IgD-negative memory B cell (primary cell): ENCODE measurements at regions not wholly inside any gene's neighbourhood (a gene's known extent, or its start where the extent isn't known, plus 50 kb on each side); places are given as distances from the start of the nearest gene placed in this dataset.

Experiments used
- H3K27ac Mint-ChIP-seq, 3 donors: one replicate each; pipeline ENCODE4 v1.8.0; 2020 to 2022; ENCODE audit warnings: mild to moderate bottlenecking in 3 of 3, mixed read lengths in 3 of 3, moderate library complexity in 1 of 3
- H3K27me3 Mint-ChIP-seq: one replicate; pipeline ENCODE4 v1.8.0; 2021; ENCODE audit warnings: mixed read lengths
- H3K36me3 Mint-ChIP-seq: one replicate; pipeline ENCODE4 v1.8.0; 2020; ENCODE audit warnings: mild to moderate bottlenecking, mixed read lengths
- H3K4me1 Mint-ChIP-seq, 3 donors: one replicate each; pipeline ENCODE4 v1.8.0; 2020 to 2022; ENCODE audit warnings: mixed read lengths in 3 of 3, mild to moderate bottlenecking in 1 of 3
- H3K4me3 Mint-ChIP-seq, 4 donors: one replicate each; pipeline ENCODE4 v1.8.0; 2020 to 2022; ENCODE audit warnings: mild to moderate bottlenecking in 4 of 4, mixed read lengths in 4 of 4, moderate library complexity in 3 of 4
- H3K9me3 Mint-ChIP-seq, 3 donors: one replicate each; pipeline ENCODE4 v1.8.0; 2020 to 2021; ENCODE audit warnings: mixed read lengths in 3 of 3, mild to moderate bottlenecking in 1 of 3

GRCh38 chr7:42406358-42406757, 169.3 kb upstream of the GLI3 start:
- no peaks in the 10 kb centered on the region for H3K9me3 Mint-ChIP-seq
- no peak overlapping the region for H3K4me3 Mint-ChIP-seq
- no peaks in the 10 kb centered on the region for H3K4me1 Mint-ChIP-seq
- no peaks in the 10 kb centered on the region for H3K36me3 Mint-ChIP-seq
- H3K27me3 Mint-ChIP-seq, result no peaks in the 10 kb centered on the region
- no peak overlapping the region for H3K27ac Mint-ChIP-seq

GRCh38 chr7:42405782-42406181, 168.8 kb upstream of the GLI3 start:
- H3K9me3 Mint-ChIP-seq, result no peaks in the 10 kb centered on the region
- no peaks in the 10 kb centered on the region for H3K4me1 Mint-ChIP-seq
- H3K27me3 Mint-ChIP-seq, result no peaks in the 10 kb centered on the region
- no peak overlapping the region for H3K4me3 Mint-ChIP-seq
- no peaks in the 10 kb centered on the region for H3K36me3 Mint-ChIP-seq
- H3K27ac Mint-ChIP-seq, result no peak overlapping the region

GRCh38 chr7:42403831-42404230, 166.8 kb upstream of the GLI3 start:
- Mint-ChIP-seq H3K36me3 (no peaks in the 10 kb centered on the region), H3K27me3 (no peaks in the 10 kb centered on the region), H3K9me3 (no peaks in the 10 kb centered on the region), H3K27ac (no peak overlapping the region), H3K4me1 (no peaks in the 10 kb centered on the region), H3K4me3 (no peak overlapping the region)

GRCh38 chr7:42400961-42401360, 164.0 kb upstream of the GLI3 start:
- Mint-ChIP-seq H3K4me1 (no peaks in the 10 kb centered on the region), H3K4me3 (no peak overlapping the region), H3K27ac (no peak overlapping the region), H3K9me3 (peaks cover 0 to 1% (median 0%) of the 10 kb centered on the region in 3 donors), H3K27me3 (no peaks in the 10 kb centered on the region), H3K36me3 (no peaks in the 10 kb centered on the region)

GRCh38 chr7:42400211-42400772, 163.3 kb upstream of the GLI3 start:
- H3K9me3 Mint-ChIP-seq, result peaks cover 0 to 1% (median 0%) of the 10 kb centered on the region in 3 donors
- H3K4me1 Mint-ChIP-seq, result no peaks in the 10 kb centered on the region

GRCh38 chr7:42395607-42396006, 158.6 kb upstream of the GLI3 start:
- H3K4me3 Mint-ChIP-seq, result no peak overlapping the region
- H3K4me1 Mint-ChIP-seq, result no peaks in the 10 kb centered on the region
- no peak overlapping the region for H3K27ac Mint-ChIP-seq
- H3K27me3 Mint-ChIP-seq, result no peaks in the 10 kb centered on the region
- H3K36me3 Mint-ChIP-seq, result no peaks in the 10 kb centered on the region
- H3K9me3 Mint-ChIP-seq, result peaks cover 0 to 1% (median 0%) of the 10 kb centered on the region in 3 donors

More at GRCh38 chr7:42400211-42400772, 163.3 kb upstream of the GLI3 start:
- no peaks in the 10 kb centered on the region for H3K27me3 Mint-ChIP-seq
- no peak overlapping the region for H3K4me3 Mint-ChIP-seq
- no peak overlapping the region for H3K27ac Mint-ChIP-seq
- H3K36me3 Mint-ChIP-seq, result no peaks in the 10 kb centered on the region

- H3K27me3 Mint-ChIP-seq, result no peaks in the 10 kb centered on the region
- H3K36me3 Mint-ChIP-seq, result no peaks in the 10 kb centered on the region
- H3K27ac Mint-ChIP-seq, result no peak overlapping the region
- no peak overlapping the region for H3K4me3 Mint-ChIP-seq
- peaks cover 0 to 1% (median 0%) of the 10 kb centered on the region in 3 donors for H3K9me3 Mint-ChIP-seq
- no peaks in the 10 kb centered on the region for H3K4me1 Mint-ChIP-seq
Measured at GRCh38 chr7:42392826-42393225, 155.8 kb upstream of the GLI3 start.

- H3K36me3 Mint-ChIP-seq, result no peaks in the 10 kb centered on the region
- no peak overlapping the region for H3K4me3 Mint-ChIP-seq
- no peak overlapping the region for H3K27ac Mint-ChIP-seq
- H3K4me1 Mint-ChIP-seq, result no peaks in the 10 kb centered on the region
- H3K9me3 Mint-ChIP-seq, result no peaks in the 10 kb centered on the region
- H3K27me3 Mint-ChIP-seq, result no peaks in the 10 kb centered on the region
Measured at GRCh38 chr7:42389697-42390096, 152.7 kb upstream of the GLI3 start.

- Mint-ChIP-seq H3K36me3 (no peaks in the 10 kb centered on the region), H3K9me3 (peaks cover 0 to 4% (median 3%) of the 10 kb centered on the region in 3 donors), H3K27me3 (no peaks in the 10 kb centered on the region), H3K4me1 (no peaks in the 10 kb centered on the region), H3K4me3 (no peak overlapping the region), H3K27ac (no peak overlapping the region)
Measured at GRCh38 chr7:42385912-42386311, 148.9 kb upstream of the GLI3 start.

- no peak overlapping the region for H3K27ac Mint-ChIP-seq
- no peaks in the 10 kb centered on the region for H3K27me3 Mint-ChIP-seq
- H3K36me3 Mint-ChIP-seq, result no peaks in the 10 kb centered on the region
- peaks cover 2 to 7% (median 4%) of the 10 kb centered on the region in 3 donors for H3K9me3 Mint-ChIP-seq
- H3K4me3 Mint-ChIP-seq, result no peak overlapping the region
- H3K4me1 Mint-ChIP-seq, result no peaks in the 10 kb centered on the region
Measured at GRCh38 chr7:42381161-42381560, 144.2 kb upstream of the GLI3 start.

- Mint-ChIP-seq H3K27ac (no peak overlapping the region), H3K4me3 (no peak overlapping the region), H3K27me3 (no peaks in the 10 kb centered on the region), H3K36me3 (no peaks in the 10 kb centered on the region), H3K4me1 (no peaks in the 10 kb centered on the region), H3K9me3 (peaks cover 2 to 7% (median 4%) of the 10 kb centered on the region in 3 donors)
Measured at GRCh38 chr7:42380401-42380800, 143.4 kb upstream of the GLI3 start.

GRCh38 chr7:42378149-42378548, 141.1 kb upstream of the GLI3 start:
- H3K9me3 Mint-ChIP-seq, result peaks cover 2 to 7% (median 4%) of the 10 kb centered on the region in 3 donors
- H3K4me1 Mint-ChIP-seq, result no peaks in the 10 kb centered on the region
- H3K27me3 Mint-ChIP-seq, result peaks cover 3% of the 10 kb centered on the region
- H3K36me3 Mint-ChIP-seq, result no peaks in the 10 kb centered on the region
- no peak overlapping the region for H3K4me3 Mint-ChIP-seq
- H3K27ac Mint-ChIP-seq, result no peak overlapping the region

- H3K27me3 Mint-ChIP-seq, result peaks cover 7% of the 10 kb centered on the region
- H3K36me3 Mint-ChIP-seq, result no peaks in the 10 kb centered on the region
- H3K4me1 Mint-ChIP-seq, result no peaks in the 10 kb centered on the region
- no peak overlapping the region for H3K4me3 Mint-ChIP-seq
- peaks cover 3 to 8% (median 4%) of the 10 kb centered on the region in 3 donors for H3K9me3 Mint-ChIP-seq
- H3K27ac Mint-ChIP-seq, result no peak overlapping the region
Measured at GRCh38 chr7:42373285-42373684, 136.3 kb upstream of the GLI3 start.

- Mint-ChIP-seq H3K9me3 (peaks cover 3 to 13% (median 5%) of the 10 kb centered on the region in 3 donors), H3K27me3 (peaks cover 8% of the 10 kb centered on the region), H3K4me1 (no peaks in the 10 kb centered on the region)
Measured at GRCh38 chr7:42372479-42372878, 135.5 kb upstream of the GLI3 start.

GRCh38 chr7:42359946-42360345, 122.9 kb upstream of the GLI3 start:
- Mint-ChIP-seq H3K27ac (no peak overlapping the region), H3K4me3 (no peak overlapping the region), H3K4me1 (no peaks in the 10 kb centered on the region), H3K27me3 (peaks cover 2% of the 10 kb centered on the region), H3K36me3 (no peaks in the 10 kb centered on the region), H3K9me3 (peaks cover 4 to 7% (median 7%) of the 10 kb centered on the region in 3 donors)

More at GRCh38 chr7:42372479-42372878, 135.5 kb upstream of the GLI3 start:
- Mint-ChIP-seq H3K4me3 (no peak overlapping the region), H3K27ac (no peak overlapping the region), H3K36me3 (no peaks in the 10 kb centered on the region)

GRCh38 chr7:42351316-42351935, 114.4 kb upstream of the GLI3 start:
- H3K4me1 Mint-ChIP-seq, result no peaks in the 10 kb centered on the region
- no peaks in the 10 kb centered on the region for H3K36me3 Mint-ChIP-seq
- H3K27me3 Mint-ChIP-seq, result no peaks in the 10 kb centered on the region
- no peak overlapping the region for H3K4me3 Mint-ChIP-seq
- no peak overlapping the region for H3K27ac Mint-ChIP-seq
- no peaks in the 10 kb centered on the region for H3K9me3 Mint-ChIP-seq
